Thyroid gland (tissue), 4 donors: ENCODE measurements at regions not wholly inside any gene's neighbourhood (a gene's known extent, or its start where the extent isn't known, plus 50 kb on each side); places are given as distances from the start of the nearest gene placed in this dataset.

Source experiments
- DNase-seq, 2 donors: peaks; one replicate each; pipeline ENCODE4 v3.0.0-alpha.2; 2019
- H3K27ac ChIP-seq, 3 donors: fragments of 200-600 bp; sonication (generic); 1 replicate in 2 of 3; 2 replicates in 1 of 3; pipeline ENCODE4 v1.5.1; 2016 to 2019; ENCODE audit warnings: mild to moderate bottlenecking in 1 of 3, moderate library complexity in 1 of 3
- H3K27me3 ChIP-seq: fragments of 200-600 bp; sonication (generic); one replicate; pipeline ENCODE4 v1.5.1; 2019
- H3K36me3 ChIP-seq, 2 donors: fragments of 200-600 bp; sonication (generic); one replicate each; pipeline ENCODE4 v1.5.1; 2016 to 2019
- H3K4me1 ChIP-seq, 2 donors: fragments of 200-600 bp; sonication (generic); one replicate each; pipeline ENCODE4 v1.5.1; 2017 to 2019
- H3K4me3 ChIP-seq, 3 donors: fragments of 200-600 bp; sonication (generic); replicated peaks in 1 of 3; 1 replicate in 2 of 3; 2 replicates in 1 of 3; pipeline ENCODE4 v1.5.1; 2016; ENCODE audit warnings: mild to moderate bottlenecking in 1 of 3
- H3K9me3 ChIP-seq: fragments of 200-600 bp; sonication (generic); one replicate; pipeline ENCODE4 v1.5.1; 2017
- POLR2A ChIP-seq, 2 donors: fragments of 450-650 bp; IDR thresholded peaks; one replicate each; pipeline ENCODE4 v1.6.1; 2017; ENCODE audit warnings: antibody characterized with exemption in 2 of 2, mild to moderate bottlenecking in 2 of 2, moderate library complexity in 1 of 2
- WGBS, 2 donors: methylation state at CpG; one replicate each; pipeline ENCODE4 v1.1.5; 2017; 5-methylcytosine and 5-hydroxymethylcytosine counted together
- intact Hi-C: fragments of 100-400 bp; cut with DNase I; formaldehyde crosslinking; loops from one replicate; pipeline ENCODE4 v1.15.1; 2023
- TF ChIP-seq, protein P1 (sequence below), 6 experiments: fragments of 200-600 bp in 3 of 6; fragments of 450-650 bp in 3 of 6; sonication (generic) in 3 of 6; IDR thresholded peaks; one replicate each; pipeline ENCODE4 v1.5.1; 2016 to 2019; ENCODE audit warnings: antibody characterized with exemption in 6 of 6, mild to moderate bottlenecking in 2 of 6, inconsistent platforms in 1 of 6, moderate library complexity in 1 of 6

DNA sequence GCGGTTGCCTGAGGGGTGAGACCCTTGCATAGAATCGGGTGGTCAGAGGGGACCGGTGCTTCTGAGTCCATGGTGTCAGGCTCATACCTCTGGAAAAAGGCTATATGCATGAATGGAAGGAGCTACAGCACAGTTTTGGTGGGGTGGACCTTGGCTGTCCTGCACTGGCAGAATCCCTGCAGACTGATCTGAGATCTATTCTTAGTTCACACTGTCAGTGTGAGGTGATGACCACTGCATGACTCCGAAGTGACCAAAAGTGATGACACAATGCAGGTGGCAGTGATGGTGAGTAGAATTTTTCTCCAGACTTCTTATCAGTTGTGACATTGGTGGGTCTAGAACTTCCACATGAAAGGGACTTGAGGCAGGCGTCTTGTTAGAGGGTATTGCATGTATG lies 105.2 kb upstream of the SLC28A3 start:
- Histone ChIP-seq H3K9me3 (no peaks in the 10 kb centered on the region), H3K4me3 (no peak overlapping the region), H3K36me3 (no peaks in the 10 kb centered on the region), H3K4me1 (no peaks in the 10 kb centered on the region), H3K27ac (no peak overlapping the region), H3K27me3 (no peaks in the 10 kb centered on the region)
- no peak for DNase-seq
- WGBS, 2 donors = 96% methylated on average over 5 of the region's 5 CpGs
- TF ChIP-seq, protein P1, sequence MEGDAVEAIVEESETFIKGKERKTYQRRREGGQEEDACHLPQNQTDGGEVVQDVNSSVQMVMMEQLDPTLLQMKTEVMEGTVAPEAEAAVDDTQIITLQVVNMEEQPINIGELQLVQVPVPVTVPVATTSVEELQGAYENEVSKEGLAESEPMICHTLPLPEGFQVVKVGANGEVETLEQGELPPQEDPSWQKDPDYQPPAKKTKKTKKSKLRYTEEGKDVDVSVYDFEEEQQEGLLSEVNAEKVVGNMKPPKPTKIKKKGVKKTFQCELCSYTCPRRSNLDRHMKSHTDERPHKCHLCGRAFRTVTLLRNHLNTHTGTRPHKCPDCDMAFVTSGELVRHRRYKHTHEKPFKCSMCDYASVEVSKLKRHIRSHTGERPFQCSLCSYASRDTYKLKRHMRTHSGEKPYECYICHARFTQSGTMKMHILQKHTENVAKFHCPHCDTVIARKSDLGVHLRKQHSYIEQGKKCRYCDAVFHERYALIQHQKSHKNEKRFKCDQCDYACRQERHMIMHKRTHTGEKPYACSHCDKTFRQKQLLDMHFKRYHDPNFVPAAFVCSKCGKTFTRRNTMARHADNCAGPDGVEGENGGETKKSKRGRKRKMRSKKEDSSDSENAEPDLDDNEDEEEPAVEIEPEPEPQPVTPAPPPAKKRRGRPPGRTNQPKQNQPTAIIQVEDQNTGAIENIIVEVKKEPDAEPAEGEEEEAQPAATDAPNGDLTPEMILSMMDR (IDR thresholded peaks at IDR 0.05) = no peak
- no peak for TF ChIP-seq POLR2A (IDR thresholded peaks at IDR 0.05)
- intact Hi-C loops = no loop called here

DNA sequence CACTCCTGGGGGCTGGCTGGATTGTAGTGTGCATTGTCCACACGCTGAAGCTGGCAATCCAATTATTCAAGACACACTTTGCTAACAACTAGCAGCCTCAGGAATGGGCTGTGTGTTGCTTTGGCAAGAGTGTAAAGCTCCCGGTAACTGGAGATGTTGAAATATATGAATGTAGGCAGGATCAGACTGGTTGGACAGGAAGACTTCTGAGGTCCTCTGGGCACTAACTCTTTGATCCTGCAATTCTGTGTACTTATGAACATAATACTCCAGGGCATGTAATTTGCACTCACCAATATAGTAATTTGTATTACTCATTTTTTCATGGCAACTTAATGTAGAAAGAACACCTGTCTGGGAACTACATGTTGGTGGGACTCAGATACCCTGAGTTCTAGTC lies 106.7 kb upstream of the SLC28A3 start:
- Histone ChIP-seq H3K27me3 (no peaks in the 10 kb centered on the region), H3K9me3 (no peaks in the 10 kb centered on the region), H3K4me3 (no peak overlapping the region), H3K27ac (no peak overlapping the region), H3K4me1 (no peaks in the 10 kb centered on the region), H3K36me3 (no peaks in the 10 kb centered on the region)
- DNase-seq = no peak
- TF ChIP-seq POLR2A (IDR thresholded peaks at IDR 0.05) = no peak
- TF ChIP-seq, protein P1 (IDR thresholded peaks at IDR 0.05) = no peak
- intact Hi-C loops = no loop called here
- 64 to 65% methylated on average over 2 of the region's 2 CpGs for WGBS, 2 donors

DNA sequence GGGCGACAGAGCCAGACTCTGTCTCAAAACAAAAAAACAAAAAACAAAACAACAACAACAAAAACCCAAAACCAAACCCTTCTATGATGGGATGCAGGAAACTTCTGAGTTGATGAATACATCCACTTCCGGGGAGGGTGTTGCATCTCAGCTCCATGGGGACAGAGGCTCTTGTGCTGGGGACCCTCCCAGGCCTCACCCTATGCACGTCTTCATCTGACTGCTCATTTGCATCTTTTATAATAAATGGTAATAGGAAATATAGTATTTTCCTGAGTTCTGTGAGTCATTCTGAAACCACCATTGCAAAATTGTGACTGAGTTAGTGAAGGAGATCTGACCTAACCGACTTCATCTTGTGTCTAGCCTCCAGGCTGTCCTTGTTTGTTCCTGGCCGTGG lies 109.5 kb upstream of the SLC28A3 start:
- Histone ChIP-seq H3K4me3 (no peak overlapping the region), H3K27me3 (no peaks in the 10 kb centered on the region), H3K27ac (no peak overlapping the region), H3K36me3 (no peaks in the 10 kb centered on the region), H3K9me3 (no peaks in the 10 kb centered on the region), H3K4me1 (no peaks in the 10 kb centered on the region)
- DNase-seq = no peak
- TF ChIP-seq POLR2A (IDR thresholded peaks at IDR 0.05) = no peak
- TF ChIP-seq, protein P1 (IDR thresholded peaks at IDR 0.05) = no peak
- intact Hi-C loops = no loop called here
- 79 to 90% methylated on average over 5 of the region's 5 CpGs for WGBS, 2 donors

- intact Hi-C loops = no loop called here
- 53 to 80% methylated on average over 2 of the region's 2 CpGs for WGBS, 2 donors
Observed at GRCh38 chr9:84456527-84456926, 116.0 kb upstream of the SLC28A3 start.

DNA sequence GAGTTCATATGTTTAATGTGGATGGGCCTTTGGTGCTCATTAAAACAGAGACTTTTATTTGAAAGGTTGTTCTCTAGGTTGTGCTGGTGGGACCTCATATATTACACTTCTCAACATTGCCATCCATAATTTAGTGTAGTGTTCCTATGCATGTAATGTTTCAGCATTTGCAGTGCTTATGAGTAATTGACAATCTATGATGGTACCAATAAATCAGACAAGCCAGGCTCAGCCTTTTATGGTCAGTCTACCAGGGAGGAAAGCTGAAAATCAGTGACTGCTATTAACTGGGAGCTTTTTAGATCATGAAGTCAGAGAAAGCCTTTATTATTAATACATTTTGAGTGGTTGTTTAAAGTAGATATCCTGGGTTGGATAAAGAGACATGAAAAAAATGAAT lies 120.1 kb upstream of the SLC28A3 start:
- Histone ChIP-seq H3K9me3 (no peaks in the 10 kb centered on the region), H3K4me3 (no peak overlapping the region), H3K27ac (no peak overlapping the region), H3K27me3 (no peaks in the 10 kb centered on the region), H3K4me1 (peaks cover 0 to 6% of the 10 kb centered on the region in 2 donors), H3K36me3 (no peaks in the 10 kb centered on the region)
- intact Hi-C loops = no loop called here
- no peak for TF ChIP-seq POLR2A (IDR thresholded peaks at IDR 0.05)
- TF ChIP-seq, protein P1 (IDR thresholded peaks at IDR 0.05) = no peak
- no peak for DNase-seq

More at GRCh38 chr9:84456527-84456926, 116.0 kb upstream of the SLC28A3 start:
- H3K27ac ChIP-seq = no peak overlapping the region
- H3K9me3 ChIP-seq = no peaks in the 10 kb centered on the region
- H3K36me3 ChIP-seq = no peaks in the 10 kb centered on the region
- DNase-seq = no peak
- TF ChIP-seq POLR2A (IDR thresholded peaks at IDR 0.05) = no peak
- TF ChIP-seq, protein P1 (IDR thresholded peaks at IDR 0.05) = no peak
- H3K4me3 ChIP-seq = no peak overlapping the region
- peaks cover 0 to 6% of the 10 kb centered on the region in 2 donors for H3K4me1 ChIP-seq
- no peaks in the 10 kb centered on the region for H3K27me3 ChIP-seq
